Activated CD4-positive, alpha-beta T cell treated with anti-CD3 and anti-CD28 coated beads, Interleukin-2, amount 10 ng/mL, durations not matched to agents 7 days and 5 days (primary cell): ENCODE measurements at regions not wholly inside any gene's neighbourhood (a gene's known extent, or its start where the extent isn't known, plus 50 kb on each side); places are given as distances from the start of the nearest gene placed in this dataset.
"Not testable (repeated sequence)": the region's sequence is repeated elsewhere in the genome, so short reads cannot be mapped to it uniquely, and the experiment has no call there.

Experiments used
- CTCF ChIA-PET: fragments of 350-600 bp; sonication (Branson Sonifier 250); formaldehyde crosslinking; loops from one replicate; lab custom pipeline; 2021; ENCODE audit warnings: antibody characterized with exemption; lab: Charles Lee
- POLR2A ChIA-PET: fragments of 350-600 bp; sonication (Branson Sonifier 250); formaldehyde crosslinking; loops from one replicate; lab custom pipeline; 2021; ENCODE audit warnings: antibody characterized with exemption; lab: Charles Lee
- DNase-seq: peaks from one replicate; pipeline ENCODE4 v3.0.0-alpha.2; 2020
- H3K27ac Mint-ChIP-seq: one replicate; pipeline ENCODE4 v1.8.0; 2021; ENCODE audit warnings: mild to moderate bottlenecking, moderate library complexity, mixed read lengths
- H3K27me3 Mint-ChIP-seq: one replicate; pipeline ENCODE4 v1.8.0; 2021; ENCODE audit warnings: mixed read lengths
- H3K36me3 Mint-ChIP-seq: one replicate; pipeline ENCODE4 v1.8.0; 2021; ENCODE audit warnings: low read depth, mixed read lengths
- H3K4me1 Mint-ChIP-seq: one replicate; pipeline ENCODE4 v1.8.0; 2021; ENCODE audit warnings: mixed read lengths
- H3K4me3 Mint-ChIP-seq: one replicate; pipeline ENCODE4 v1.8.0; 2021; ENCODE audit warnings: mild to moderate bottlenecking, moderate library complexity, mixed read lengths
- H3K9me3 Mint-ChIP-seq: one replicate; pipeline ENCODE4 v1.8.0; 2021; ENCODE audit warnings: mixed read lengths

- no peaks in the 10 kb centered on the region for H3K36me3 Mint-ChIP-seq
- POLR2A ChIA-PET: no interaction called here
- H3K27me3 Mint-ChIP-seq: no peaks in the 10 kb centered on the region
- H3K4me1 Mint-ChIP-seq: no peaks in the 10 kb centered on the region
- no peak overlapping the region for H3K27ac Mint-ChIP-seq
- no peaks in the 10 kb centered on the region for H3K9me3 Mint-ChIP-seq
- DNase-seq: no peak
- CTCF ChIA-PET: no interaction called here
- H3K4me3 Mint-ChIP-seq: no peak overlapping the region
Observed at GRCh38 chr10:120188950-120189349, 268.1 kb upstream of the PLPP4 start.

DNA sequence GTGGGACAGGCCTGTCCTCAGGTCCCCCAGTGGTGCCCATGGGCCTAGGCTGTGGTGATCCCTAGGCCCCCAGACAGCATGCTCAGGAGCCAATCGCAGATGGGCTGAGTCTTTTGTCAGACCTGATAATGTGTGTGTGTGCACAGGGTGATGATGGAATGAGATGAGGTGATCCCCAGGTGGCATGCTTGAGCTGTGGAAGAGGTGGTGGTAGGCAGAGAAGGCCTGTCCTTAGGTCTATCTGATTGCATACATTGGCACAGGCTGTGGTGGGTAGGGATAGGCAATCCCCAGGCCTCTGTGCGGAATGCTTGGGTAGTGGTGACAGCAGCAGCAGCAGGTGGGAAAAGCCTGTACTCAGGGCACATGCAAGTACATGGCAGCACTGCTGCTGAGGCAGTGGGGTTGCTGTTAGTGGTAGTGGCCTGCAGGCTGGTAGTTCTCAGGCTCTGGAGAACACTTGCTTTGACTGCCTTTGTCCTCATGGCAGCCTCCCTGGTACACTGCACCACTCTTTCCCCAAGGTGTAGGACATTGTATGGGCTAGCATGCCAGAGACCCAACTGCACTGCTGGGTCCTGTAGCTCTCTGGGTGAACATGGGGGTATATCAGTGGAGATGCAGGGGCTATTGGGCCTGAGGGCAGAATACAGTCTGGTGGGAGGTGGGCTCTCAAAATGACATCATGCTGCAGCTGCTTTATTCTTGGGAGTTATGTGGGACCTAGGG is 260.9 kb upstream of the PLPP4 start:
- H3K9me3 Mint-ChIP-seq: no peaks in the 10 kb centered on the region
- H3K4me1 Mint-ChIP-seq: no peaks in the 10 kb centered on the region
- ChIA-PET POLR2A (no interaction called here), CTCF (no interaction called here)
- DNase-seq: no peak
- no peak overlapping the region for H3K4me3 Mint-ChIP-seq
- no peaks in the 10 kb centered on the region for H3K27me3 Mint-ChIP-seq
- no peaks in the 10 kb centered on the region for H3K36me3 Mint-ChIP-seq
- H3K27ac Mint-ChIP-seq: no peak overlapping the region

- Mint-ChIP-seq H3K27ac (no peak overlapping the region), H3K9me3 (no peaks in the 10 kb centered on the region), H3K4me1 (no peaks in the 10 kb centered on the region), H3K36me3 (no peaks in the 10 kb centered on the region), H3K4me3 (no peak overlapping the region), H3K27me3 (peaks cover 5% of the 10 kb centered on the region)
- POLR2A ChIA-PET: no interaction called here
- CTCF ChIA-PET: interaction anchor here (1.2 kb wide), 1 partner anchor 17 kb away, joined by 3 read pairs; no protein-coding TSS in a partner anchor
- DNase-seq: no peak
Observed at GRCh38 chr10:120204877-120205276, 252.2 kb upstream of the PLPP4 start.

- POLR2A ChIA-PET: no interaction called here
- no peaks in the 10 kb centered on the region for H3K9me3 Mint-ChIP-seq
- peaks cover 5% of the 10 kb centered on the region for H3K27me3 Mint-ChIP-seq
- no peak for DNase-seq
- H3K4me3 Mint-ChIP-seq: no peak overlapping the region
- no peaks in the 10 kb centered on the region for H3K36me3 Mint-ChIP-seq
- H3K27ac Mint-ChIP-seq: no peak overlapping the region
- CTCF ChIA-PET: interaction anchor here (1.2 kb wide), 1 partner anchor 16 kb away, joined by 3 read pairs; no protein-coding TSS in a partner anchor
- H3K4me1 Mint-ChIP-seq: no peaks in the 10 kb centered on the region
Observed at GRCh38 chr10:120205368-120206018, 251.5 kb upstream of the PLPP4 start.

GRCh38 chr10:120208488-120208887 is 248.5 kb upstream of the PLPP4 start:
- Mint-ChIP-seq H3K27me3 (peaks cover 5% of the 10 kb centered on the region), H3K9me3 (no peaks in the 10 kb centered on the region), H3K4me1 (no peaks in the 10 kb centered on the region), H3K4me3 (no peak overlapping the region), H3K36me3 (no peaks in the 10 kb centered on the region), H3K27ac (no peak overlapping the region)
- CTCF ChIA-PET: no interaction called here
- DNase-seq: no peak
- POLR2A ChIA-PET: no interaction called here

GRCh38 chr10:120209124-120209762 is 247.8 kb upstream of the PLPP4 start:
- ChIA-PET POLR2A (interaction anchor here (0.5 kb wide), 1 partner anchor 169 kb away, joined by 4 read pairs; no protein-coding TSS in a partner anchor), CTCF (interaction anchor here (1.1 kb wide), 1 partner anchor 406 kb away, joined by 3 read pairs; no protein-coding TSS in a partner anchor)
- H3K27me3 Mint-ChIP-seq: peaks cover 5% of the 10 kb centered on the region
- H3K4me3 Mint-ChIP-seq: no peak overlapping the region
- H3K27ac Mint-ChIP-seq: no peak overlapping the region
- no peaks in the 10 kb centered on the region for H3K36me3 Mint-ChIP-seq
- no peak for DNase-seq
- no peaks in the 10 kb centered on the region for H3K9me3 Mint-ChIP-seq
- no peaks in the 10 kb centered on the region for H3K4me1 Mint-ChIP-seq

DNA sequence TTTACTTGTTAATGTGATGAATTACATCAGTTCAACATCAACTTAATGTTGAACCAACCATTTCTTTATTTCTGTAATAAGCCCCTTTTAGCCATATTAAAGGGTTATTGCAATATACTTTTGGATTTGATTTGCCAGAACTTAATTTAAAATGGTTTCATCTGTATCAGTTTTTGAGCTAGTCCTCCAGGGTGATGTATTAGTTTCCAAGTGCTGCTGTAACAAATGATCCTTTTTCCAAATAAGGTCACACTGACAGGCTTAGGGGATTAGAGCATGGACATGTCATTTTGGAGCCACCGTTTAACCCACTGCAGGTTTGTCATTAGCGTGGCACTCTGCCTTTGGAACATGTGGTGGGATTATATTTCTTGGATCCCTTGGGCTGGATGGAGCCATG is 244.8 kb upstream of the PLPP4 start:
- ChIA-PET CTCF (no interaction called here), POLR2A (no interaction called here)
- Mint-ChIP-seq H3K36me3 (no peaks in the 10 kb centered on the region), H3K4me3 (no peak overlapping the region), H3K27me3 (peaks cover 1% of the 10 kb centered on the region), H3K27ac (no peak overlapping the region), H3K4me1 (no peaks in the 10 kb centered on the region), H3K9me3 (no peaks in the 10 kb centered on the region)
- no peak for DNase-seq

DNA sequence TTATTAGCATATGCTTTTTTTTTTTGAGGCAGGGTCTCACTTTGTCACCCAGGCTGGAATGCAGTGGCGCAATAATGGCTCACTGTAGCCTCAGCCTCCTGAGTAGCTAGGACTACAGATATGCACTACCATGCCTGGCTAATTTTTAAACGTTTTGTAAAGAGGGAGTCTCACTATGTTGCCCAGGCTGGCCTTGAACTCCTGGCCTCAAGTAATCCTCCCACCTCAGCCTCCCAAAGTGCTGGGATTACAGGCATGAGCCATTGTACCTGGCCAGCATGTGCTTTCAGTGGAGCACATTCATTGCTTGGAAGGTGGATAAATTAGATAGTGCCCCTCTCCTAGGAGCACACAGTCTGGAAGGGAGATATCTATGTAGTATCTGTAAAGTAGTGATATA is 243.7 kb upstream of the PLPP4 start:
- H3K27ac Mint-ChIP-seq, POLR2A ChIA-PET, H3K4me1 Mint-ChIP-seq, H3K9me3 Mint-ChIP-seq, H3K36me3 Mint-ChIP-seq, H3K4me3 Mint-ChIP-seq, H3K27me3 Mint-ChIP-seq, CTCF ChIA-PET, DNase-seq: not testable (repeated sequence)

DNA sequence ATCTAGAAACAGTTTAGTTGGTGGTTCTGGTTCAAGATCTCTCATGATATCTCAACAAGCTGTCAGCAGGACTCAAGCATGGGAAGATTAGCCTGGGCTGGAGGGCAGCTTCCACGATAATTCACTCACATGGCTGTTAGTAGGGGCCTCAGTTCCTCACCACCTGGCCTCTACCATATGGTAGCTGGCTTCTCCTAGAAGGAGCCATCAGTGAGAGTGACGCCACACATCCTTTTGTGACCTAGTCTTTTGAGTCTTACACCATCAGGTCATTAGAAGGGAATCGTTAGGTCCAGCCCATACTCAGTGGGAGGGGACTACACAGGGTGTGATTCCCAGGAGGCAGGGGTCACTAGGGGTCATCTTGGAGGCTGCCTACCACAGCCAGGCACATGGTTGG is 239.3 kb upstream of the PLPP4 start:
- no peaks in the 10 kb centered on the region for H3K36me3 Mint-ChIP-seq
- ChIA-PET POLR2A (no interaction called here), CTCF (no interaction called here)
- no peak overlapping the region for H3K4me3 Mint-ChIP-seq
- no peaks in the 10 kb centered on the region for H3K4me1 Mint-ChIP-seq
- no peaks in the 10 kb centered on the region for H3K27me3 Mint-ChIP-seq
- H3K9me3 Mint-ChIP-seq: no peaks in the 10 kb centered on the region
- H3K27ac Mint-ChIP-seq: no peak overlapping the region
- DNase-seq: no peak

DNA sequence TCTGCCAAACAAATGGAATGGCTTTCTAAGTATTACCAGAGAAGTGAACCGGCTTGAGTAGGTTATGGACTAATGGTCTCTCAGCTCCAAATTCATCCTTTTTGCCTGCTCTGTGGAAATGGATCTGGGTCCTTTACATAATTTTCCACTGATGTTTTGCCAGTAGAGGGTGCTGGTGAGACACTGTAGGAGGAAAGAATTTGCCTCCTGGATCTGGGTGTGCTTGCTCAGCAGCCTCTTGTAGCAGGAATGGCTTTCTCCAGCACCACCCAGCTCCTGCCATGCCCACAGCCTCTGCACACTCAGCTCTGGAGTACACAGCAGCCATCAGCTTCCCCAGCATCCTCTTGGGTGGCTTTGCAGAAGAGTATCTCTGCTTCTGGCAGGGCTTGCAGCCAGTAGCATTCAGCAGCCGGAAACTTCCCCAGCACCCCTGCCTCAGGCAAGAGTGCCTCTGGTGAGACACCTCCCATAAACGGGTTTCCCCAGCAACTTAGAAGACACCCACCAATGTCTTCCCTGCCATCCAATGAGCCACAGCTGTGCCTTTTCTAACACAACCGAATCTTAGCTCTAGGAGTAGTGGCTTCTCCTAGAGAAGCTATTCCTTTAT is 235.0 kb upstream of the PLPP4 start:
- no peaks in the 10 kb centered on the region for H3K9me3 Mint-ChIP-seq
- ChIA-PET POLR2A (no interaction called here), CTCF (interaction anchor here (1.3 kb wide), 1 partner anchor 17 kb away, joined by 3 read pairs; no protein-coding TSS in a partner anchor)
- H3K4me3 Mint-ChIP-seq: no peak overlapping the region
- H3K4me1 Mint-ChIP-seq: no peaks in the 10 kb centered on the region
- DNase-seq: peak; percentile 31
- no peak overlapping the region for H3K27ac Mint-ChIP-seq
- H3K36me3 Mint-ChIP-seq: no peaks in the 10 kb centered on the region
- no peaks in the 10 kb centered on the region for H3K27me3 Mint-ChIP-seq

DNA sequence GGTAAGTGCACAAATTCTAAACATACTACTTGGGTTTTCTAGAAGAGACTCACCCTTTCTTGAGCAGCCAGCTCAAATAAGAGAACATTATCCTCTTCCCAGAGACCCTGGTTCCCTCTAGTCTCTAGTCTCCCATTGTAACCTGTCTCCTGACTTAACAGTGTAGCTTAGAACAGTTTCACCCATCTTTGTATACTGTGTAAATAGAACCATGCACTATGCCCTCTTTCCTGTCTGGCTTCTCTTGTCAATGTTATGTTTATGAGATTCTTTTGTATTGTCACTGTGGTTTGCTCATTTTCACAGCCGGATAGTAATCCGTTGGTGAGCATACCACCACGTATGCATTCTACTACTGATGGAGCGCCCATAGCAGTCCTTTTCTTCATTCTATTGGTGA is 227.4 kb upstream of the PLPP4 start:
- ChIA-PET CTCF (no interaction called here), POLR2A (no interaction called here)
- no peaks in the 10 kb centered on the region for H3K36me3 Mint-ChIP-seq
- H3K4me1 Mint-ChIP-seq: no peaks in the 10 kb centered on the region
- no peak for DNase-seq
- H3K4me3 Mint-ChIP-seq: no peak overlapping the region
- no peak overlapping the region for H3K27ac Mint-ChIP-seq
- H3K27me3 Mint-ChIP-seq: no peaks in the 10 kb centered on the region
- H3K9me3 Mint-ChIP-seq: no peaks in the 10 kb centered on the region

GRCh38 chr10:120239695-120240094 is 217.3 kb upstream of the PLPP4 start:
- H3K36me3 Mint-ChIP-seq, DNase-seq, H3K27ac Mint-ChIP-seq, H3K9me3 Mint-ChIP-seq, POLR2A ChIA-PET, H3K27me3 Mint-ChIP-seq, CTCF ChIA-PET, H3K4me1 Mint-ChIP-seq, H3K4me3 Mint-ChIP-seq: not testable (repeated sequence)
